ENCODE measurements at regions not wholly inside any gene's neighbourhood (a gene's known extent, or its start where the extent isn't known, plus 50 kb on each side); places are given as distances from the start of the nearest gene placed in this dataset.

DNA sequence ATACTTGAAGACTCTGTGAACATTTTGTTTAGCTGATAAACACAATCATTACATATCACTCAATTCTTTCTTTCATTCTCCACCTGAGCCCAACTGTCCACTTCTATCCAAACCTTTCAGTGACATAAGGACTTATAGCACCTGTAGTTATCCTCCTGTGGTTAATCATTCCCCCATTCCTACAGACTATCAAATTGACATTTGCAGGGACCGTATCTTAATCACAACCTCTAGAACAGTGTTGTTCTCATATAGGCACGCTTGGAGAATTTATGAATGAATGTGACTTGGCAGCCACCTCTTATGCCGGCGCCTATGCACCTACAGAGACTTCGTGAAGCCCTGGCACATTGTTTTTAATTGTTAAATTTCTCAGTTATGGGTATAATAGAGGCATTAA, 83.9 kb upstream of the CXADR start:
- no peaks in the 10 kb centered on the region for H3K27me3 ChIP-seq (ENCODE audit: control insufficient read depth, insufficient read depth, low read length)
- TF ChIP-seq, protein P1, sequence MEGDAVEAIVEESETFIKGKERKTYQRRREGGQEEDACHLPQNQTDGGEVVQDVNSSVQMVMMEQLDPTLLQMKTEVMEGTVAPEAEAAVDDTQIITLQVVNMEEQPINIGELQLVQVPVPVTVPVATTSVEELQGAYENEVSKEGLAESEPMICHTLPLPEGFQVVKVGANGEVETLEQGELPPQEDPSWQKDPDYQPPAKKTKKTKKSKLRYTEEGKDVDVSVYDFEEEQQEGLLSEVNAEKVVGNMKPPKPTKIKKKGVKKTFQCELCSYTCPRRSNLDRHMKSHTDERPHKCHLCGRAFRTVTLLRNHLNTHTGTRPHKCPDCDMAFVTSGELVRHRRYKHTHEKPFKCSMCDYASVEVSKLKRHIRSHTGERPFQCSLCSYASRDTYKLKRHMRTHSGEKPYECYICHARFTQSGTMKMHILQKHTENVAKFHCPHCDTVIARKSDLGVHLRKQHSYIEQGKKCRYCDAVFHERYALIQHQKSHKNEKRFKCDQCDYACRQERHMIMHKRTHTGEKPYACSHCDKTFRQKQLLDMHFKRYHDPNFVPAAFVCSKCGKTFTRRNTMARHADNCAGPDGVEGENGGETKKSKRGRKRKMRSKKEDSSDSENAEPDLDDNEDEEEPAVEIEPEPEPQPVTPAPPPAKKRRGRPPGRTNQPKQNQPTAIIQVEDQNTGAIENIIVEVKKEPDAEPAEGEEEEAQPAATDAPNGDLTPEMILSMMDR (IDR thresholded peaks at IDR 0.05; ENCODE audit: insufficient read depth, low read length, poor library complexity, severe bottlenecking) = no peak
- no peaks in the 10 kb centered on the region for H3K36me3 ChIP-seq (ENCODE audit: control insufficient read depth, insufficient read depth, low read length)
- DNase-seq (ENCODE audit: low read depth) = no peak
- H3K4me3 ChIP-seq (ENCODE audit: low read depth, low read length) = no peak overlapping the region

- TF ChIP-seq, protein P1 (IDR thresholded peaks at IDR 0.05; ENCODE audit: insufficient read depth, low read length, poor library complexity, severe bottlenecking) = no peak
- DNase-seq (ENCODE audit: low read depth) = no peak
- H3K27me3 ChIP-seq (ENCODE audit: control insufficient read depth, insufficient read depth, low read length) = no peaks in the 10 kb centered on the region
- H3K36me3 ChIP-seq (ENCODE audit: control insufficient read depth, insufficient read depth, low read length) = no peaks in the 10 kb centered on the region
- no peak overlapping the region for H3K4me3 ChIP-seq (ENCODE audit: low read depth, low read length)
Observed at GRCh38 chr21:17429936-17430335, 82.9 kb upstream of the CXADR start.

DNA sequence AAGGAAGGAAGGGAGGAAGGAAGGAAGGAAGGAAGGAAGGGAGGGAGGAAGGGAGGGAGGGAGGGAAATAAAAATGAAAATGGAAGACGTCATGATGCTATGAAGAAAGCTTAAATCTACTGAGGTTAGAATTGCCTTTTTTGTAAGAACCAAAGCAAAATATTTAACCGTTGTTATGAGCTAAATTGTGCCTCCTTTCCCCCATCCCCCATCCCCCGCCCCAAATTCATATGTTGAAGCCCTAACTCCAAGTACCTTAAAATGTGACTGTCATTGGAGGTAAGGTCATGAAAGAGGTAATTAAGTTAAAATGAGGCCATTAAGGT, 80.1 kb upstream of the CXADR start:
- no peak for DNase-seq (ENCODE audit: low read depth)
- Histone ChIP-seq H3K27me3 (ENCODE audit: control insufficient read depth, insufficient read depth, low read length) (no peaks in the 10 kb centered on the region), H3K36me3 (ENCODE audit: control insufficient read depth, insufficient read depth, low read length) (no peaks in the 10 kb centered on the region), H3K4me3 (ENCODE audit: low read depth, low read length) (no peak overlapping the region)
- TF ChIP-seq, protein P1 (IDR thresholded peaks at IDR 0.05; ENCODE audit: insufficient read depth, low read length, poor library complexity, severe bottlenecking) = no peak

GRCh38 chr21:17433730-17434129, 79.1 kb upstream of the CXADR start:
- no peak overlapping the region for H3K4me3 ChIP-seq (ENCODE audit: low read depth, low read length)
- no peak for DNase-seq (ENCODE audit: low read depth)
- no peaks in the 10 kb centered on the region for H3K27me3 ChIP-seq (ENCODE audit: control insufficient read depth, insufficient read depth, low read length)
- no peaks in the 10 kb centered on the region for H3K36me3 ChIP-seq (ENCODE audit: control insufficient read depth, insufficient read depth, low read length)
- TF ChIP-seq, protein P1 (IDR thresholded peaks at IDR 0.05; ENCODE audit: insufficient read depth, low read length, poor library complexity, severe bottlenecking) = no peak

GRCh38 chr21:17435565-17436543, 77.0 kb upstream of the CXADR start:
- TF ChIP-seq, protein P1 (IDR thresholded peaks at IDR 0.05; ENCODE audit: insufficient read depth, low read length, poor library complexity, severe bottlenecking) = no peak
- H3K4me3 ChIP-seq (ENCODE audit: low read depth, low read length) = no peak overlapping the region
- H3K27me3 ChIP-seq (ENCODE audit: control insufficient read depth, insufficient read depth, low read length) = no peaks in the 10 kb centered on the region
- no peak for DNase-seq (ENCODE audit: low read depth)
- H3K36me3 ChIP-seq (ENCODE audit: control insufficient read depth, insufficient read depth, low read length) = no peaks in the 10 kb centered on the region
